ENCODE measurements at regions not wholly inside any gene's neighbourhood (a gene's known extent, or its start where the extent isn't known, plus 50 kb on each side); places are given as distances from the start of the nearest gene placed in this dataset.
"Not testable (repeated sequence)": the region's sequence is repeated elsewhere in the genome, so short reads cannot be mapped to it uniquely, and the experiment has no call there.

- no peak for DNase-seq (ENCODE audit: low spot score)
These were observed 589.6 kb upstream of the FAM98A start for GRCh38 chr2:34188464-34189303.

DNA sequence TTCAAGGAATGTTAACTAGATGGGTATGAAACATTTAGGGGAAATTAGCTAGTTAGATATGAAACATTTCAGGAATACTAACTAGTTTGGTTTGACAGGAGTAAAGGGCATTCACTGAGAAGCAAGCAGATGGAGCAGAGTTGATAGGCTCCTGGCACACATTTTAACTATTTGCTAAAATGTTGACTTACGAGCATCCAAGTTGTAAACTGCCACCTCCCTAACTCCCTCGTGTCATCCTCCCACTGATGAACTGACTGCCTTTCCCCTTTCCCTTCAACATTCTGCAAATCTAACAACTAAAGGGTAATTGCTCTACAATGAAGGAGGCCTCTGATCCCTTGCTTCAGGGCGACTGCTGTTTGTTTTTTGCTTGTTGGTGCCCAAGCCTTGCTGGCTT lies 580.4 kb upstream of the FAM98A start:
- DNase-seq (ENCODE audit: low spot score): no peak

GRCh38 chr2:34178482-34178881 lies 579.4 kb upstream of the FAM98A start:
- no peak for DNase-seq (ENCODE audit: low spot score)

- no peak for DNase-seq (ENCODE audit: low spot score)
These were observed 577.6 kb upstream of the FAM98A start for GRCh38 chr2:34176693-34177092.

DNA sequence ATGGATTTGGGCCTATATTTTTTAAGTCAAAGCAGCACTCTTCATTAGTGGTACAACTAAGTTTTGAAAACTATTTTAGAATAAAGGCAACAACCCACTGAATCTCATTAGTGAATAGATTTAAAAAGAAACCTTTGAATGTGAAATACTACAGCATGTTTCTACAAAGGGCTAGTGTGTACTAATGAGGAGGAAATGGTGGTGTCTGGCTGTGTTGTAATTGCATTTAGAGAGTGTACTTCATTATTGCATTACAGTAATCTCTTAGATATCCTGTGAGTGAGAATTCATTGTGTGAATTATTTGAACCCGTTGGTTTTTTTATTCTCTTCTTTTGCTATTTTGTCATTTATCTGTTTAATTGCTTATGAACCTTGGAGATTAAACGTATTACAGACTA lies 575.4 kb upstream of the FAM98A start:
- DNase-seq (ENCODE audit: low spot score): no peak

- DNase-seq (ENCODE audit: low spot score): no peak
These were observed 563.1 kb upstream of the FAM98A start for GRCh38 chr2:34162231-34162630.

DNA sequence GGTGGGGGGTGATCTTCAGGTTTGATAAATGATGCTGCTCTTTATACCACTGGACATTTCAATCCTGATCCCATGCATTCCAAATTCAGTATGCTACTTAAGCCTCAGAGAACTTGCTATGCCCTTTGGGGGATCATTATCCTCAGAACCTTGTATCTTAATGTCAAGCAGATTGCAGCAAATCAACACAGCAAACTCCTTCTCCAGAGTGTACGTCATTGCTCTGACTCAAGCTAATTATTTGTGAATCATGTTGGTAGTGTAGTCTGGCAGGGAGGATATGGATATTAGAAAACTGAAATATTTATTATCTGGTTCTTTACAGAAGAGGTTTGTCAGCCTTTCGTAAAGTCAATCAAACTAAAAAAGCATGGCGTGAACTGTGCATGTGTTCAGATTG lies 562.5 kb upstream of the FAM98A start:
- DNase-seq (ENCODE audit: low spot score): no peak

GRCh38 chr2:34159901-34160300 lies 560.8 kb upstream of the FAM98A start:
- no peak for DNase-seq (ENCODE audit: low spot score)

DNA sequence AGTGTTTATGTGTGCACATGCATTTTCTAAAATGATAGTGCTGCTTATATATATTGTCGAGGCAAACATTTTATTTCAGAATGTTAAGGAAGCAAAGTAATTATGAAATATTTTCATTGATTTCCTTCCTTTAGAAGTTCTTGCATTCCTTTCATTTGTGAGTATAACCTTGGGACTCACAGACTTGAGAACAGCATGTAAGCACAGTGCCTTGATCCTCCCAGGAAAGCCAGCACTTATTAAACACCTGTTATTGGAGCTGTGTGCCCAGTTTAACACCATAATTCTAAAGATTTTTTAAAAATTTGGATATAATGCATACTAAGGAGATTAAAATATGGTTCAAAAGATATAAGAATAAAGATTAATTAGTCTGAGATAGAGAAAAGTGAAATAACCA lies 554.4 kb upstream of the FAM98A start:
- DNase-seq (ENCODE audit: low spot score): no peak

DNA sequence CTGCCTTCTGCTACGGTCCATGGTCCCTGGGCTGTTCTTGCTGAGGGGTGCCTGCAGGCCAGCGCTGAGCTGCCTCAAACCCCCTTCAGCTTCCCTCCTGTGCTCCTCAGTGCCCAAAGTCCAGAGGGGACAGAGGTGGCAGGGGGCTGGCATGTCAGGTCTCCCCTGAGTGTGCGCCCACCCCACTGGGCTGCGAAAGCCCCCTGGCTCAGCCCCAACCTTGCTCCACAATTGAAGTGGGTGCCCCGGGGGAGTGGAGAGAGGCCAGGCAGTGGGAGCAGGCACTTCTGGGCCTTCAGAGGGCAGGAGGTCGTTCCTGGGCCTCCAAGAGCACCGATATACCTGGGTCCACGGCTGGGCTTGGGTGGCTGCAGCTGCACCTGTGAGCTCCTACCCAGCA lies 548.7 kb upstream of the FAM98A start:
- DNase-seq (ENCODE audit: low spot score): no peak

GRCh38 chr2:34143149-34143548 lies 544.0 kb upstream of the FAM98A start:
- no peak for DNase-seq (ENCODE audit: low spot score)

GRCh38 chr2:34142531-34143008 lies 543.5 kb upstream of the FAM98A start:
- DNase-seq (ENCODE audit: low spot score): not testable (repeated sequence)

- not testable (repeated sequence) for DNase-seq (ENCODE audit: low spot score)
These were observed 534.0 kb upstream of the FAM98A start for GRCh38 chr2:34133065-34133464.

DNA sequence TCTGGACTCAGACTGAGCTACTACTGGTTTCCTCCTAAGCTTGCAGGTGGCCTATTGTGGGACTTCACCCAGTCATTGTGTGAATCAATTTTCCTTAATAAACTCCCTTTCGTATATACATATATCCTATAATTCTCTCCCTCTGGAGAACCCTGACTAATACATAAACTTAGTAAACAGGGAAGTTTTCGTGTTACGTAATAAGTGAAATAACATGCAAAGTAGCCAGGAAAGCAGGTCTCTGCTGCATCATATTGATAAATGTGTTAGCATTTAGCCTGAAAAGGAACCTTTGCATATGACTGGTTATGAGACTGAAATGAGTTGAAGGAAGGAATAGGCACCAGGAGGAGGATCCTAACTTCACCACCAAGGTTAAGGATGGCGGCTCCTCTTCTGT lies 527.2 kb upstream of the FAM98A start:
- no peak for DNase-seq (ENCODE audit: low spot score)

DNA sequence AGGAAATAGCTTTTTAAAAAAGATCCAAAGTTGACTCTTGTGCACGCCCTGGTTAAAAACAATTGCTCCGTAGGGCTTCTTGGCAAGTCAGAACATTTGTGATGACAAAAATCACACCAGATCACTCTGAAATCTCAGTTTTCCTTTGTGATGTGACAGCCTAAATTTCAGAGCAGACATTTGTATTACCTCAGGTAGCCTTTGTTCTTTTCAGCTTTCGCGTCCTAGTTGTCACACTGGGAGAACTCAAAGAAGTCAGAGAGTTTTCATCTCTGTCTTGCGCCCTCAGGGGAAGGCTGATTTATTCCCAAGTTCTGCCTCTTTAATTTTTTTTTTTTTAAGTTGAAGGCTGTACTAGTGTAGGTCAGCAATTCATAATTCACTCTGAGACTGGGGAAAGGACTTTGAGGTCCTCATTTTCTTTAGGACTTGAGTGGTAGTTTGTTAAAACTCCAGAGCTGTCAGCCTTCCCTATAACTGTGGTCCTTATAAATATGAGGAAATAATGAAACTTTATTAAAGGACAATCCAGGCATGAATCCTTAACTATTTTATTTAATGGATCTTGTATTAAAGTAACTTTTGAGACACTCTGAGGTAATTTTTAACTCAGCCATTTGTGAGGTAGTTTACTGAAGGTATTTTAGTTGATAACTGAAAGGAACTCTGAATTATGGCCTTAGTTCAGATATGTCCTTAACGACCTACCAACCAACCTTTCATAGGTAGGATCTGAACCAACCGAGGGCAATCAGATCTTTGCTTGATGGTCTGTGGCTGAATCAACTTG lies 525.1 kb upstream of the FAM98A start:
- DNase-seq (ENCODE audit: low spot score): no peak

DNA sequence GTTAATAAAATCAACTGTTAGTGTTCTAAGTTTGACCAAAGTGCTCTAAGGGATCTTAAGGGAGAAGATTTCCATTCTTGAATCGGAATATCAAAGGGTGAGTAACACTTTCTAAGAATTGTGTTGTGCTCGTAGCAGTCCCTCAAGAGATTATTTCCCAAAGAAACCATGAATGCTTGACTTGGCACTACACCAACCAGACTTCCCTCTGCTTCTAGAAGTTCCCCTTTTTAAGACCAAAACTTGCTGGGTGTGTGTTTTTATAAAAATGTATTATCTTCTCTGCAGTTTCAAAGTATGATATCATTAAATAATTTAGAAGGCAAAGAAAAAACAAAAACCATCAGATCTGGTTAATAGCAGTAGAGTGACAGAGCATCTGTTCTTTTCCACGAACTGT lies 522.0 kb upstream of the FAM98A start:
- no peak for DNase-seq (ENCODE audit: low spot score)

DNA sequence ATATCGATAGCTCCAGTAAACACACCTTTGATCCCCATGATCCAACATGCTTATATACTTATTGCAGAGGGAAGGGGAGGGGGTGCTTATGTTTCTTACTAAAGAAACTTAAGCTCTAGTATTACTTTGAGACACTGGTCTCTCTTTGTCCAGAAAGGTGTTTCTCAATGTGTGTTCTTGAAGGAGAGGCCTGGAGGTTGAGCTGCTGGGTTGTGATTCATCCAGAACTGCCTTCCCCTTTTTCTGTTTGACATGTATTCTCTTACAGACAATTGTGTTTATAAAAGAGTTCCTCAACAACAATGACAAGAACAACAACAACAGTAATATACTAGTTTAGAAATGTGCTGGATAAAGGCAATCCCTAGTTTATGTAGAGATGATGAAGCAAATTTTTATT lies 516.0 kb upstream of the FAM98A start:
- DNase-seq (ENCODE audit: low spot score): no peak

- no peak for DNase-seq (ENCODE audit: low spot score)
These were observed 513.1 kb upstream of the FAM98A start for GRCh38 chr2:34112161-34112560.

- no peak for DNase-seq (ENCODE audit: low spot score)
These were observed 511.3 kb upstream of the FAM98A start for GRCh38 chr2:34110392-34110791.

GRCh38 chr2:34107811-34108210 lies 508.7 kb upstream of the FAM98A start:
- DNase-seq (ENCODE audit: low spot score): no peak

DNA sequence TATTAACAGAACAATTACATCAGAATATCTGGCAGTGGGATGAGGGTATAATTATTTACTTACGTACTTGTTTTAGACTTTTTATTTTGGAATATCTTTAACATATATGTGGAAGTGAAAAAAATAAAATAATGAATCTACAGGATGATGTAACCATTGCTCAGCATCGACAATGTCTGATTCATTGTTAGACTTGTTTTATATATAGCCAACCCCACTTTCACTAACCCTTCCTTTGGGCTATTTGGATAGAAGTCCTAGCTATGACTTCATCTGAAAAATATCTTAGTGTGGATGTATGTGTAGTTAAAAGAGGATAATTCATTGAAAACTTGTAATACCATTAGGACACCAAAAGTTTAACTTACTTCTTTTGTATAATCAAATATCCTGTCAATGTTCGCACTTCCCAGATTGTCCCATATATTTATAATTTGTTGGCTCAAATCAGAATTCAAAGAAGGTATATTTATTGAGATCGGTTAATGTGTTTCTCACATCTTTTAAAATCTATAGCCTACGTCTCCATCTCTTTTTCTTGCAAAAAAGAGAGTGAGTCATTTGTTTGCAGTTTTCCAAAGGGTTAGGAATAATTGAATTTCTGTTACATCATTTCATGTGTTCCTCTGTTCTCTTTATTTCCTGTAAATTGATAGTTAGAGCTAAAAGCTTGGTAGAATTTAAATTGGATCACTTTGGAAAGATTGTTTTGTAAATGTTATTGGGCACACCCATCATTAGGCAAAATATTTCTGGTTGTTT lies 506.1 kb upstream of the FAM98A start:
- DNase-seq (ENCODE audit: low spot score): peak; percentile 41

- no peak for DNase-seq (ENCODE audit: low spot score)
These were observed 505.5 kb upstream of the FAM98A start for GRCh38 chr2:34104601-34105000.

DNA sequence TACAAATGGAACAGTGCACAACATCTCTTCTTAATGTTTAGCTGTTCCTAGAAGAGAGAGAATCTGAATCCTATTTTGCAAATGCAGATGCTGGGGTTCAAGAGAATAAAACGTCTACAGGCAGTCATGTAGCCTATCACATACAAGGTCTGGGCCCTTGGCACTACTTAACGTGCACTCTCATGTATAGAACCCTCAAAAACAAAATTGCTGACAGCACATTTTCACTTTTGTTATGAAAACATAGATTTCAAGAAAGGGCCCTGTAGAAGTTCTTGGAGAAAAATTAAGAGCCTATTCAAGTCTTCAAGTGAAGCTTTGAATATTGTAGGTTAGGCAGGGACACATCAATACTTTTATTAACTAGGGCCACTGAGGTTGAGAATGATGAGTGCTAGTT lies 504.3 kb upstream of the FAM98A start:
- DNase-seq (ENCODE audit: low spot score): no peak

Data from GM03348 (cell line).